ENCODE measurements at regions not wholly inside any gene's neighbourhood (a gene's known extent, or its start where the extent isn't known, plus 50 kb on each side); places are given as distances from the start of the nearest gene placed in this dataset.
"Not testable (repeated sequence)": the region's sequence is repeated elsewhere in the genome, so short reads cannot be mapped to it uniquely, and the experiment has no call there.

GRCh38 chr2:89927018-89927417 lies 1235.5 kb downstream of the RPIA start:
- H3K27ac ChIP-seq (ENCODE audit: low read depth, low read length); POLR2A ChIA-PET; H3K4me3 ChIP-seq (ENCODE audit: low read depth, low read length); H3K9me3 ChIP-seq (ENCODE audit: control insufficient read depth, insufficient read depth, low read length); DNase-seq (ENCODE audit: low read depth, low spot score); CTCF ChIA-PET; H3K27me3 ChIP-seq (ENCODE audit: control insufficient read depth, insufficient read depth, low read length): not testable (repeated sequence)

- DNase-seq (ENCODE audit: low read depth, low spot score); H3K27me3 ChIP-seq (ENCODE audit: control insufficient read depth, insufficient read depth, low read length); POLR2A ChIA-PET; H3K4me3 ChIP-seq (ENCODE audit: low read depth, low read length); CTCF ChIA-PET; H3K27ac ChIP-seq (ENCODE audit: low read depth, low read length); H3K9me3 ChIP-seq (ENCODE audit: control insufficient read depth, insufficient read depth, low read length): not testable (repeated sequence)
Measured at GRCh38 chr2:89935436-89935835, 1244.0 kb downstream of the RPIA start.

- H3K27ac ChIP-seq (ENCODE audit: low read depth, low read length); H3K9me3 ChIP-seq (ENCODE audit: control insufficient read depth, insufficient read depth, low read length); POLR2A ChIA-PET; H3K27me3 ChIP-seq (ENCODE audit: control insufficient read depth, insufficient read depth, low read length); CTCF ChIA-PET; H3K4me3 ChIP-seq (ENCODE audit: low read depth, low read length); DNase-seq (ENCODE audit: low read depth, low spot score): not testable (repeated sequence)
Measured at GRCh38 chr2:89936011-89936410, 1244.5 kb downstream of the RPIA start.

GRCh38 chr2:89936559-89936958 lies 1245.1 kb downstream of the RPIA start:
- H3K27me3 ChIP-seq (ENCODE audit: control insufficient read depth, insufficient read depth, low read length); H3K4me3 ChIP-seq (ENCODE audit: low read depth, low read length); H3K27ac ChIP-seq (ENCODE audit: low read depth, low read length); H3K9me3 ChIP-seq (ENCODE audit: control insufficient read depth, insufficient read depth, low read length); DNase-seq (ENCODE audit: low read depth, low spot score); POLR2A ChIA-PET; CTCF ChIA-PET: not testable (repeated sequence)

GRCh38 chr2:89938756-89939155 lies 1247.3 kb downstream of the RPIA start:
- DNase-seq (ENCODE audit: low read depth, low spot score); POLR2A ChIA-PET; H3K9me3 ChIP-seq (ENCODE audit: control insufficient read depth, insufficient read depth, low read length); CTCF ChIA-PET; H3K4me3 ChIP-seq (ENCODE audit: low read depth, low read length); H3K27ac ChIP-seq (ENCODE audit: low read depth, low read length); H3K27me3 ChIP-seq (ENCODE audit: control insufficient read depth, insufficient read depth, low read length): not testable (repeated sequence)

GRCh38 chr2:89944267-89944666 lies 1252.8 kb downstream of the RPIA start:
- H3K27me3 ChIP-seq (ENCODE audit: control insufficient read depth, insufficient read depth, low read length); CTCF ChIA-PET; DNase-seq (ENCODE audit: low read depth, low spot score); POLR2A ChIA-PET; H3K27ac ChIP-seq (ENCODE audit: low read depth, low read length); H3K9me3 ChIP-seq (ENCODE audit: control insufficient read depth, insufficient read depth, low read length); H3K4me3 ChIP-seq (ENCODE audit: low read depth, low read length): not testable (repeated sequence)

GRCh38 chr2:89945004-89945616 lies 1253.6 kb downstream of the RPIA start:
- DNase-seq (ENCODE audit: low read depth, low spot score); H3K27ac ChIP-seq (ENCODE audit: low read depth, low read length); H3K9me3 ChIP-seq (ENCODE audit: control insufficient read depth, insufficient read depth, low read length); POLR2A ChIA-PET; CTCF ChIA-PET; H3K4me3 ChIP-seq (ENCODE audit: low read depth, low read length); H3K27me3 ChIP-seq (ENCODE audit: control insufficient read depth, insufficient read depth, low read length): not testable (repeated sequence)

GRCh38 chr2:89947208-89947815 lies 1255.8 kb downstream of the RPIA start:
- H3K27me3 ChIP-seq (ENCODE audit: control insufficient read depth, insufficient read depth, low read length); CTCF ChIA-PET; H3K9me3 ChIP-seq (ENCODE audit: control insufficient read depth, insufficient read depth, low read length); POLR2A ChIA-PET; H3K27ac ChIP-seq (ENCODE audit: low read depth, low read length); H3K4me3 ChIP-seq (ENCODE audit: low read depth, low read length); DNase-seq (ENCODE audit: low read depth, low spot score): not testable (repeated sequence)

GRCh38 chr2:89948102-89948501 lies 1256.6 kb downstream of the RPIA start:
- POLR2A ChIA-PET; DNase-seq (ENCODE audit: low read depth, low spot score); H3K9me3 ChIP-seq (ENCODE audit: control insufficient read depth, insufficient read depth, low read length); H3K27ac ChIP-seq (ENCODE audit: low read depth, low read length); H3K4me3 ChIP-seq (ENCODE audit: low read depth, low read length); CTCF ChIA-PET; H3K27me3 ChIP-seq (ENCODE audit: control insufficient read depth, insufficient read depth, low read length): not testable (repeated sequence)

GRCh38 chr2:89950807-89951206 lies 1259.3 kb downstream of the RPIA start:
- H3K27ac ChIP-seq (ENCODE audit: low read depth, low read length); H3K27me3 ChIP-seq (ENCODE audit: control insufficient read depth, insufficient read depth, low read length); H3K9me3 ChIP-seq (ENCODE audit: control insufficient read depth, insufficient read depth, low read length); DNase-seq (ENCODE audit: low read depth, low spot score); POLR2A ChIA-PET; CTCF ChIA-PET; H3K4me3 ChIP-seq (ENCODE audit: low read depth, low read length): not testable (repeated sequence)

- H3K27ac ChIP-seq (ENCODE audit: low read depth, low read length); DNase-seq (ENCODE audit: low read depth, low spot score); H3K9me3 ChIP-seq (ENCODE audit: control insufficient read depth, insufficient read depth, low read length); H3K27me3 ChIP-seq (ENCODE audit: control insufficient read depth, insufficient read depth, low read length); H3K4me3 ChIP-seq (ENCODE audit: low read depth, low read length); POLR2A ChIA-PET; CTCF ChIA-PET: not testable (repeated sequence)
Measured at GRCh38 chr2:89957236-89957635, 1265.8 kb downstream of the RPIA start.

- H3K9me3 ChIP-seq (ENCODE audit: control insufficient read depth, insufficient read depth, low read length); DNase-seq (ENCODE audit: low read depth, low spot score); H3K27me3 ChIP-seq (ENCODE audit: control insufficient read depth, insufficient read depth, low read length); POLR2A ChIA-PET; H3K4me3 ChIP-seq (ENCODE audit: low read depth, low read length); CTCF ChIA-PET; H3K27ac ChIP-seq (ENCODE audit: low read depth, low read length): not testable (repeated sequence)
Measured at GRCh38 chr2:89959729-89960378, 1268.4 kb downstream of the RPIA start.
